Activated naive CD4-positive, alpha-beta T cell treated with anti-CD3 and anti-CD28 coated beads, Interleukin-2, amount 50 U/mL, for 72 hours (primary cell): ENCODE measurements at regions not wholly inside any gene's neighbourhood (a gene's known extent, or its start where the extent isn't known, plus 50 kb on each side); places are given as distances from the start of the nearest gene placed in this dataset.

Experiments
- ATAC-seq, 2 donors: fragments of 150-1000 bp; cut with Tn5 transposase; 2 replicates each; pipeline ENCODE4 v1.10.0; 2021; ENCODE audit warnings: mild to moderate bottlenecking in 2 of 2, moderate library complexity in 2 of 2
- DNase-seq, 2 donors: peaks; one replicate each; pipeline ENCODE4 v3.0.0; 2021 to 2022; ENCODE audit warnings: low spot score in 2 of 2
- H3K27ac Mint-ChIP-seq, 2 donors: one replicate each; pipeline ENCODE4 v1.8.0; 2022; ENCODE audit warnings: mild to moderate bottlenecking in 2 of 2, mixed read lengths in 2 of 2
- H3K36me3 Mint-ChIP-seq, 2 donors: one replicate each; pipeline ENCODE4 v1.8.0; 2022; ENCODE audit warnings: mixed read lengths in 2 of 2
- H3K9me3 Mint-ChIP-seq, 2 donors: one replicate each; pipeline ENCODE4 v1.8.0; 2022; ENCODE audit warnings: mixed read lengths in 2 of 2

GRCh38 chr21:26412885-26413284 is 160.2 kb downstream of the CYYR1 start:
- no peak for ATAC-seq
- no peak for DNase-seq
- H3K9me3 Mint-ChIP-seq, result no peaks in the 10 kb centered on the region
- no peak overlapping the region for H3K27ac Mint-ChIP-seq
- H3K36me3 Mint-ChIP-seq, result no peaks in the 10 kb centered on the region

DNA sequence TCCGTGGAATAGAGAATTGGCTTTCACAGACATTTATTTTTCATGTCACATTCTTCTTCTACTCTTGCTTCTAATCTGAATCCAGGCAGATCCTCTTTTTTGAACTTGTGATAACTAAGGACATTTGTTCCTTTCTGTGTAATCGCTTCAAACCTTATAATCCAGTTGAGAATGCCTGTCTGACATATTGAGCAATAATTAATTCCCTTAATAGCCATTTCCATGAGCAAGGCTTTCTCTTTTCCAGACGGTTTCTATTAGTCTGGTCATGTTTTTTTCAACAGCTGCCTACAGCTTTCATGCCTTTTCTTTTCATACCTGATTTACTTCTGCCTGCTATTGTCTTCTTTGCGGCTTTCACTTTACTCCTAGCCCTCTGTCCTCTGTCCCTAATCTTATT is 163.4 kb downstream of the CYYR1 start:
- Mint-ChIP-seq H3K36me3 (no peaks in the 10 kb centered on the region), H3K9me3 (peaks cover 0 to 4% of the 10 kb centered on the region in 2 donors), H3K27ac (no peak overlapping the region)
- ATAC-seq (no peak), DNase-seq (no peak)

- no peak overlapping the region for H3K27ac Mint-ChIP-seq
- no peaks in the 10 kb centered on the region for H3K36me3 Mint-ChIP-seq
- H3K9me3 Mint-ChIP-seq, result peaks cover 0 to 4% of the 10 kb centered on the region in 2 donors
- DNase-seq, result no peak
- ATAC-seq, result no peak
These were observed 164.6 kb downstream of the CYYR1 start for GRCh38 chr21:26408511-26408910.

- no peaks in the 10 kb centered on the region for H3K36me3 Mint-ChIP-seq
- peaks cover 0 to 4% of the 10 kb centered on the region in 2 donors for H3K9me3 Mint-ChIP-seq
- DNase-seq (no peak), ATAC-seq (no peak)
- H3K27ac Mint-ChIP-seq, result peak overlapping the region in 1 of 2 donors; percentile 48
These were observed 166.6 kb downstream of the CYYR1 start for GRCh38 chr21:26406526-26406925.

GRCh38 chr21:26405735-26406361 is 167.2 kb downstream of the CYYR1 start:
- ATAC-seq (peak; percentile 50 to 81), DNase-seq (no peak)
- Mint-ChIP-seq H3K36me3 (no peaks in the 10 kb centered on the region), H3K27ac (peak overlapping the region in 1 of 2 donors; percentile 48), H3K9me3 (peaks cover 0 to 6% of the 10 kb centered on the region in 2 donors)

DNA sequence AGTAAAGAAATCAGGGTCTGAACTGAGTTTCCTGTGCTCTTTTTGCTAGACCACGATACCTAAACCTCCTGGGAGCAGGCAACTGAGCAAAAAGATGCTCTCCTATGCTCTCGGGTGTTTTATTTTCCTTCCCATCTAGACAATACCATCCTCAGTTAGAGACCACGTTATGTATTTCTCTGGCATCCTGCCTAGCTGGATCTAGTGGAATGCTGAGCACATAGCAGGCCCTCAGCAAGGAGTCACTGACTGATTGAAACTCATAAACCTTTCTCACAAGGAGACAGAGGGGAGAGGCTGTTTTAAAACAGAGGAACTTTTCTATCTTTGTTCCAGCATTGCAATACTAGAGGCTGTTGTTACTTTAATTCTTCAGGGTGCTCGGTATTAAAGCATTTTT is 168.0 kb downstream of the CYYR1 start:
- no peak for DNase-seq
- H3K9me3 Mint-ChIP-seq, result peaks cover 0 to 7% of the 10 kb centered on the region in 2 donors
- ATAC-seq, result no peak
- H3K27ac Mint-ChIP-seq, result no peak overlapping the region
- H3K36me3 Mint-ChIP-seq, result no peaks in the 10 kb centered on the region

DNA sequence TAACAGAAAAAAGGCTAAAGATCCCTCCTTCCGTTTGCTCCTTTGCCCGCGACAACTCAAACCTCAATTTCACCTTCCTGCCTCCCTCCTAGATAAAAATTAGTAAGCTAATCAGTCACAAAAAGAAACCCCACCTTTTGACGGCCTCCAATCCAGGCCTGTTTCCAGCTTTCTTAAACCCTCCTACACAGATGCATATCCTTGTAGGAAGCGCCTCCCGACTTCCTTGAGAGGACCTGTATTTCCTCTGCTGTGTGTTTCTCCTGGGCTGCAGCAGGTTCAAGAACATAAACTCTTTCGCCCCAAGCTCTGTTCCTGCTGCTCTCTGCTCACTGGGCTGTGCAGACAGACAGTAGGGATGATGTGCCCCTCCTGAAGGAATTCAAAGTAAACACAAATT is 168.8 kb downstream of the CYYR1 start:
- Mint-ChIP-seq H3K36me3 (no peaks in the 10 kb centered on the region), H3K27ac (no peak overlapping the region), H3K9me3 (peaks cover 0 to 7% of the 10 kb centered on the region in 2 donors)
- DNase-seq, result no peak
- ATAC-seq, result no peak

DNA sequence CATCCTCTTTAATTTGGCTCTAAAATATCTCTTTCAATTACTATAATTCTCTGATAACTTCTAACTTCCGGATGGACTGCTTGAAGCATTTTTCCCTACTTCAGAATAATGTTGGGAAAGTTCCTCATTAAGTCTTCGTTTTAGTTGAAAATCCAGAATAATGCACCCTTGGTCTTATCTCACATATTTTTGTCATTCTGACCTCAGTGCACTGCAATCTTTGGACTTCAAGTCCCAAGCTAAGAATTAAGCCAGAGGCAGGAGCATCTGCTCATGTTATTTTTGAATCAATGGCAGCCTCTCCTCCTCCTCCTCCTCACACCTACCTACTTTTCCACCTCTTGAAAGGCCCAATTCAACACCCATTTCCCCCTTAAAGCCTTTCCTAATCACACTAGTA is 169.8 kb downstream of the CYYR1 start:
- H3K36me3 Mint-ChIP-seq, result no peaks in the 10 kb centered on the region
- ATAC-seq (no peak), DNase-seq (no peak)
- H3K27ac Mint-ChIP-seq, result no peak overlapping the region
- H3K9me3 Mint-ChIP-seq, result peaks cover 0 to 7% of the 10 kb centered on the region in 2 donors

DNA sequence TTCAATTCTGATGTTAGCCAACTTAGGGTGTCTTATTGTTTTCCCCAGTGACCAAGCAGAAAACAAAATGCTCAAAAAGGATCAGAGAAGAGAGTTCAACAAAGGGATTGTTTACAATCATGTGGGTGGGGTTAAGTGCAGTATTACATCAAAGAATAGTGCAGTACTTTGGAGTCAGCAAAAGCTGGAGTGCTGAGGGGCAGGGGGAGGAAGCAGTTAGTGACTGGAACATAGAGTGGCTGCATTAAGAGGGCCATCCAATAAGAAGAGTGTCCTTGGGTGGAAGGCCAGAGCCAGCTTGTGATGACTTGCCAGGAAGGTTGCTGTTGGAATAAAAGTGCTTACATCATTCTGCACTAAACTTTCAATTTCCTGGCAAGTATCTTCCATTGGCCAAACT is 175.5 kb downstream of the CYYR1 start:
- Mint-ChIP-seq H3K36me3 (no peaks in the 10 kb centered on the region), H3K9me3 (peaks cover 0 to 3% of the 10 kb centered on the region in 2 donors), H3K27ac (no peak overlapping the region)
- no peak for DNase-seq
- no peak for ATAC-seq

- ATAC-seq (no peak), DNase-seq (no peak)
- Mint-ChIP-seq H3K36me3 (no peaks in the 10 kb centered on the region), H3K9me3 (no peaks in the 10 kb centered on the region), H3K27ac (no peak overlapping the region)
These were observed 178.7 kb downstream of the CYYR1 start for GRCh38 chr21:26394341-26394740.

DNA sequence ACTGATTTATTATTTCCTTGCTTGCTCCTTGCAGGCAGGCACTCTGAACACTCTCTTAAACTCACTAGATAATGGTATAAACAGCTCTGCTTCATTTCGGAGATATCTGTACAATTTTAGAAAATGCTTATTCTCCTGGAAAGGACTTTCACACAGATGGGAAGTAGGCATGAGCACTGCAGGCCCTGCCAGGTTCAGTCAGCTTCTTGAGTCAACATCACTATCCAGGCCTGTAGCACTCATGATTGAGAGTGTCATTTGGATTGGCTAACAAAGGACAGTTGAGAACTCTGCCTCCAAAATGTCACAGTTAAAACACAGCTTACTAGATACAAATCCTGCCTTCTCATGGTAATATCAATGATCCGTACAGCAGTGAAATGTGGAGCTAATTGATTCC is 181.9 kb downstream of the CYYR1 start:
- Mint-ChIP-seq H3K9me3 (peaks cover 0 to under 1% of the 10 kb centered on the region in 2 donors), H3K36me3 (no peaks in the 10 kb centered on the region), H3K27ac (no peak overlapping the region)
- ATAC-seq (no peak), DNase-seq (no peak)

GRCh38 chr21:26389971-26390641 is 183.0 kb downstream of the CYYR1 start:
- ATAC-seq (no peak), DNase-seq (no peak)
- Mint-ChIP-seq H3K27ac (no peak overlapping the region), H3K36me3 (no peaks in the 10 kb centered on the region), H3K9me3 (peaks cover 0 to 5% of the 10 kb centered on the region in 2 donors)

DNA sequence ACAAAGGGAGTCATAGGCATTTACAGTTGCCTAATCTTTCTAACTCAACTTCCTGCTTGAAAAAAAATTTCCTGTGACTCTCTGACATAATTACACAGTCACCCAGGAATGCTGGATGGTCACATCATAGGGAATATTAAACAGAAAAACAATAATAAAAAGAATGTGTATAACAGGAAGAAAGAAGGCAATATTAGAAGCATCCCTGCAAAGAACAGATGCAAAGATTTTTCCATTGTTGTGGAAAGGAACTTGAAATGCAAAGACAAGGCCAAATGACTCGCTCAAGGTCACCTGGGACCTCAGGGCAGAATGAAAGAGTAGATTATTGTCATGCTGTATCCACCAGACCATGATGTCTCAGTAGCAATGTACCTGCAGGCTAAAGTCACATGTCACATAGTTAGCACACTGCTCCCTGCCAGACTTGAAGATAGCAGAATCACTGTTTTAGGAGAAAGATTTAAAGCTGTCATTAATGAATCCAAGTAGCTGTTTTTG is 184.3 kb downstream of the CYYR1 start:
- peaks cover 0 to 5% of the 10 kb centered on the region in 2 donors for H3K9me3 Mint-ChIP-seq
- H3K36me3 Mint-ChIP-seq, result no peaks in the 10 kb centered on the region
- peak overlapping the region in 1 of 2 donors; percentile 14 for H3K27ac Mint-ChIP-seq
- DNase-seq, result no peak
- no peak for ATAC-seq

- ATAC-seq (peak in 1 of 2 donors; percentile 68), DNase-seq (no peak)
- peaks cover 0 to 5% of the 10 kb centered on the region in 2 donors for H3K9me3 Mint-ChIP-seq
- no peak overlapping the region for H3K27ac Mint-ChIP-seq
- no peaks in the 10 kb centered on the region for H3K36me3 Mint-ChIP-seq
These were observed 187.4 kb downstream of the CYYR1 start for GRCh38 chr21:26385721-26386120.

DNA sequence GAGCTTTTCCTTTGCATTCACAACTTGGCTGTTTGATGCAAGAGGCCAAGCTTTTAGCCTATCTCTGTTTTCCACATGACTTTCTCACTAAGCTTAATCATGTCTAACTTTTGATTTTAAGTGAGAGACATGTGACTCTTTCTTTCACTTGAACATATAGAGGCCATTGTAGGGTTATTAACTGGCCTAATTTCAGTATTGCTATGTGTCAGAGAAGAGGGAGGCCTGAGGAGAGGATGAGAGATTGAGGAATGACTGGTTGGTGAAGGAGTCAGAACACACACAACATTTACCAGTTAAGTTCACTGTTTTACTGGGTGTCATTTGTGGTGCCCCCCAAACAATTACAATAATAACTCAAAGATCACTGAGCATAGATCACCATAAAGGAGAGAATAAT is 193.5 kb downstream of the CYYR1 start:
- no peak for DNase-seq
- no peaks in the 10 kb centered on the region for H3K9me3 Mint-ChIP-seq
- no peak overlapping the region for H3K27ac Mint-ChIP-seq
- peak in 1 of 2 donors; percentile 86 for ATAC-seq
- H3K36me3 Mint-ChIP-seq, result no peaks in the 10 kb centered on the region

DNA sequence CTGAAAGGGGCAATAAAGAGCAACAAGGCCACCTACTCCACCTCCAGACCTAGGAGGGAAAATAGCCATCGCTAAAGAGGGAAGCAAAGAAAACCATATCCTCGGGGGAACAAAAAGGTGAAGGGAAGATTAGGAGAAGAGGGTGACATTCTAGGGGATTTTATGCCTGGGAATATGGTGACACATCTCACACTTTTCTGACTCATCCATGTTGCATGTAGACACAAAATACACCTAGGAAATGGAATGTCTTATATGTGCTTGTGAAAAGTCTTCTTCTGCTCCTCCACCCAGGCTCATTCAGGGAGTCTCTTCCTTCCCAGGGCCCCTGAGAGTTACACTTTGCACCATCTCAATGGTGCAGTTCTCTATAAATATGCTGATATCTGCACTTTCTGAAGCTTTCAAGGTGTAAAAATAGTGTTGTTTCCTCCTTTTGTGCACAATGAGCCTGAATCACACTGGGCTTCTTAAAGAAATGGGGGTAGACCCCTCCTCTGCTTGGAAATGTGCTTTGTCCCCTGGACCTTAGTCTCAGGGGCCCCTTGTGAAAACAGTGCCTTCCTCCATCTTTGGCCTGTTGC is 195.9 kb downstream of the CYYR1 start:
- ATAC-seq (no peak), DNase-seq (no peak)
- H3K36me3 Mint-ChIP-seq, result no peaks in the 10 kb centered on the region

GRCh38 chr21:26374817-26375216 is 198.3 kb downstream of the CYYR1 start:
- Mint-ChIP-seq H3K9me3 (no peaks in the 10 kb centered on the region), H3K36me3 (no peaks in the 10 kb centered on the region), H3K27ac (no peak overlapping the region)
- DNase-seq (no peak), ATAC-seq (no peak)

More for the DNA sequence above, 195.9 kb downstream of the CYYR1 start:
- Mint-ChIP-seq H3K27ac (no peak overlapping the region), H3K9me3 (no peaks in the 10 kb centered on the region)
